Effector CD4-positive, alpha-beta T cell (primary cell): ENCODE measurements at regions not wholly inside any gene's neighbourhood (a gene's known extent, or its start where the extent isn't known, plus 50 kb on each side); places are given as distances from the start of the nearest gene placed in this dataset.
"Not testable (repeated sequence)": the region's sequence is repeated elsewhere in the genome, so short reads cannot be mapped to it uniquely, and the experiment has no call there.

Source experiments
- DNase-seq: peaks from one replicate; pipeline ENCODE4 v3.0.0-alpha.2; 2020

DNA sequence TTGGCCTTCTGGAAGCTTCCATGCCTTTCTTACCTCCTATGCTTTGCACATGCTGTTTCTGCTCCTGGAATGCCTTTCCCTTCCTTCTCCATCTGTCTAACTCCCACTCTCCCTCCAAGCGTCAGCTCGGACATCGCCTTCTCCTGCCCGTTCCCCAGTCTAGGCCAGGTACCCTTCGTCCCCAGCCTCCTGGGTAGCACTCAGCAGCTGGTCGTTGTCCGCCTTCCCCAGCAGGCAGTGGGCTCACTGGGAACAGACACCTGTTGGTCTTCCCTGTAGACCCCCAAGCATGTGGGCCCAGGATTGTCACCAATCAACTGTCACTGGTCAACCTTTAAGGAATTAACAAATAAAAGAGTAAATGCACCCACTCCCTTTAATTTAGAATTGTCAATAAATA is 202.2 kb downstream of the RGS3 start:
- no peak for DNase-seq

GRCh38 chr9:113668061-113668460 is 204.5 kb downstream of the RGS3 start:
- no peak for DNase-seq

DNA sequence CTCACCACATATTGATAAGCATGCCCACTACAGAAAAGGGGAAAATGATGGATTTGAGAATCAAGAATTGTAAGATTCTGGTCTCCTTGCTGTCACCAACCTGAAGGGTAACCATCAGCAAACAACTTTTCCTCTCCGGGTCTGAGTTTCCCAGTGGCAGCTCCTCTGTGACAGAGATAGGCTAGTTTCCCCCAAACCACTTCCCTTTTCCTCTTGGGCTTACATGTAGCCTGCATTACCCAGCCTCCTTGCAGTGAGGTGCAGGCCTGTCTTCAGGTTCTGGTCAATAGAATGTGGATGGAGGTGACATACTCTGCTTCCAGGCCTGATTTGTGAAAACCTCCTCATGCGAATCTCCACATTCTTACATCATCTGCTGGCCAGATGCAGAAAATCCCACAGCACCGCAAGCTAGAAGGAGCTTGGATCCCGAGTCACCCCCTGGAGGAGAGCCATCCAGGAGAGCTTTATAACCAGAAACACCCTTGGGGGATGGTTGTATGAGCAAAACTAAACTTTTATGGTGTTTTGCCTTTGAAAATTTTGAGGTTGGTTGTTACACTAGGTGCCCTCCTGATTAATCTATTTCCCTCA is 206.1 kb downstream of the RGS3 start:
- DNase-seq: no peak

GRCh38 chr9:113673726-113674125 is 202.4 kb upstream of the ZNF618 start:
- DNase-seq: no peak

GRCh38 chr9:113674436-113674835 is 201.7 kb upstream of the ZNF618 start:
- DNase-seq: no peak

GRCh38 chr9:113675475-113675941 is 200.6 kb upstream of the ZNF618 start:
- DNase-seq: no peak

- no peak for DNase-seq
Observed at GRCh38 chr9:113677057-113677456, 199.1 kb upstream of the ZNF618 start.

DNA sequence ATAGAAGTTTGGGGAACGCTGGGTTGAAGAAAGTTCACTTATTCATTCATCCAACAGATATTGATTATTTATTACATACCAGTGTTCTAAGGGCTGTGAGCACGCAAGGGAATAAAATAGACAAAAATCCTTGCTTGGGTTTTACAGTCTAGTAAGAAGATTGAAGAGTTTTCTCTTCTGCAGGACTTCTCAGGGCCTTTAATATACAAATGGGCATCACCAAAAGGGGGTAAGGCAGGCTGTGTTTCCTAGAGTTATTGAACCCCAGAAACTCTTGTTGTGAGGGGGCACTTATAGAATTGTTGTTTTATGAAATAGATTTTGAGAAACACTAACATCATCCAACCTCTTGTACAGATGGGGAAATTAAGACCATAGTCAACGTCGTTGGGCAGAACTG is 198.5 kb upstream of the ZNF618 start:
- no peak for DNase-seq

- DNase-seq: no peak
Observed at GRCh38 chr9:113678119-113678858, 197.8 kb upstream of the ZNF618 start.

GRCh38 chr9:113678859-113679256 is 197.3 kb upstream of the ZNF618 start:
- no peak for DNase-seq

GRCh38 chr9:113682297-113682771 is 193.8 kb upstream of the ZNF618 start:
- peak; percentile 17 for DNase-seq

GRCh38 chr9:113685636-113686035 is 190.5 kb upstream of the ZNF618 start:
- DNase-seq: not testable (repeated sequence)

GRCh38 chr9:113687107-113687679 is 188.9 kb upstream of the ZNF618 start:
- no peak for DNase-seq

GRCh38 chr9:113687680-113688371 is 188.3 kb upstream of the ZNF618 start:
- no peak for DNase-seq

DNA sequence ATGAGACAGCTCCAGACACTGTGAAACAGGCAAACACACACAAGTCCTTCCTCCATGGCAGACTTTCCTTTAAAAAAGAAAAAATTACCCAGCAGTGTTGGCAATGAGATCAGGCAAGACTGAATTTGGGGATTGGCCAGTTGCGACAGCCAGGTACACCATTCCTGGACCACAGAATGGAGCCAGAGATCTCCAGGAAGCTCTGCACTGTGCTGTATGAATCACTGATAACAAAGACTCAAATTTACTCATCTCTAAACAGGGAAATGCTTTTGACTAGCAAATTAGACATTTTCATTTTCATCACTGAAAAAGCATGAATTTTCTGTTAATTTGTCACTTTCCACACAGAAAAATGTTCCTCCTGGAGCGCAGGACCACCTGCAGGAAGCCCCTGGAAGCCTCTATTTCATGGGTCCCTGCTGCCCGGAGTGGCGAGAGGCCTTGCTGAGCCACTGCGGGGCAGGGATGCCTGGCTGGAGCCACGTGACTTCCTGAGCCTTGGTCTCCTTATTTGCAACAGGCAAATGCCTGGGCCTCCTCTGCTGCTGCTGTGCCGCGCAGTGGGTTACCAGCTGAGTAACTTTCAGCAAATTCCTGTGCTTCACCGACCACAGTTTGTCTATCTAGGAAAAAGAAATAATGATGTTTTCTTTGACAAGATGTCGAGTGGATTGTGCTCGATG is 185.9 kb upstream of the ZNF618 start:
- DNase-seq: no peak

GRCh38 chr9:113692256-113692655 is 183.9 kb upstream of the ZNF618 start:
- DNase-seq: no peak

GRCh38 chr9:113694912-113695311 is 181.2 kb upstream of the ZNF618 start:
- no peak for DNase-seq

DNA sequence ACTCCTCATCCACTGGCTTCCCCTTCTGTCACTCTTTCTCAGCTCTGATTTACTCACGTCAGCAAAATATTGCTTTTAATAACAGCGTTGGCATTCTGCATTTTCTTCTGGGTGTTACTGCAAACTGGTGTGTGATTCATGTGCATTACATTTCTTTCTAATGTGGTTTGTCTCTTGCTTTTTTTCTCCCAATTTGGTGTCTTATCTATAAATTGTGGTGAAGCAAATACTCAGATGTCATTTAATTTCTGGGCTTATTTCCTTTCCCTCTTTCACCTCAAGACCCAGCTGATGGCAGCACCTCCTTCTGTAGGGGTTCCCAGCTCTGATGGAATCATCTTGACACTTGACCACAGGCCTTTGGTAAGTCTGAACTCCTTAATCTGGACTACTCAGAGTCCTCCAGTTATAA is 180.7 kb upstream of the ZNF618 start:
- DNase-seq: no peak

DNA sequence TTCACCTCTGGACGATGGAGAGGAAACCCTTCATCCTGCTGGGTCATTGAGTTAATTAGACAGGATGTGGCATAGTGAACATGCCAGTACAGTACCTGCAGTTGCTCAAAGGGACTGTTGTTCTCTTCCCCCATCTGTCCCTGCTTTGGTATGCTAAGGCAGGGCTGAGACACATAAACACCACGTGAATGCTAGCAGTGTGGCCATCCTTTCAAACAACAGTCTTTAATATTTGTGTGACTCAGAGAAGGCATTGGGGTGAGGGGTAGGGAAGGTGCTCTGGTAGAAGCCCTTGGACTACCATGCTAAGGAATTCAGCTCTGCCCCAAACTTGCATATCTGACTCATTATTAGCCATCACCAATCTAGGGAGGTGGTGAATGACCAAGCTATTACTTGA is 180.2 kb upstream of the ZNF618 start:
- no peak for DNase-seq

- no peak for DNase-seq
Observed at GRCh38 chr9:113701774-113702755, 174.0 kb upstream of the ZNF618 start.

DNA sequence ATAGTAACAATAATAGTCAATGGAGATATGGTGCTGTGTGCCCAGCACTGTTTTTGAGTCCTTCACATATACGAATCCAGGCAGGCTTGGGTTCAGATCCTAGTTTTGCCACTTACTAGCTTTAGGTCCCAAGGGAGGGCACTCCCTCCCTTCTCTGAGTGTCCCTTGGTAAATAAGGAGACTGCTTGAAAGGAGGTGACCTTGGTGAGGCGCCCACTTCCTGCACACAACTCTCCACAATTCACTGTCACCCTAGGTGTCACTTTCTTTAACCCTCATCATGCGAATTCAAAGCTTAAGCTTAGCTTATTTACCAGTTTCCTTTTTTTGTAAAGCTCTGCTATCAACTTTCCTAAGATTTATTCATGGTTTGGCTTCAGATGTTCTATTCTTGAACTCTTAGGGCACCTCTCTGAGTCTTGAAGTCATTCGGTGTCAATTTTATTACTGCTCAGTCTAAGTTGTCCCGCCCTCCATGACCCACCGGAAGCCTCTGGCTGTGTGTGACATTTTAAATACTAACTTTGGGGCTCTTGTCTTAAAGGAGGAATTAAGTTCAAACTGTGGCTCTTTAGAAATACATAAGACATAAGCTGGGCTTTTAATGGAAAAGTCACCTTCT is 170.7 kb upstream of the ZNF618 start:
- no peak for DNase-seq
